GM18507 (cell line): ENCODE measurements at regions not wholly inside any gene's neighbourhood (a gene's known extent, or its start where the extent isn't known, plus 50 kb on each side); places are given as distances from the start of the nearest gene placed in this dataset.
"Not testable (repeated sequence)": the region's sequence is repeated elsewhere in the genome, so short reads cannot be mapped to it uniquely, and the experiment has no call there.

Experiments used
- DNase-seq: peaks from one replicate; pipeline ENCODE4 v3.0.0; 2011; ENCODE audit warnings: low read depth; ENCODE audit not compliant: insufficient read length; ENCODE audit errors: extremely low spot score
- FAIRE-seq: peaks from 2 replicates; lab custom pipeline; 2011; peaks lifted over from hg19 to GRCh38; lab: Jason Lieb, UNC

GRCh38 chr22:49527611-49528419 lies 299.9 kb downstream of the BRD1 start:
- DNase-seq (no peak), FAIRE-seq (no peak)

GRCh38 chr22:49525801-49526535 lies 301.7 kb downstream of the BRD1 start:
- DNase-seq (no peak), FAIRE-seq (no peak)

- no peak for FAIRE-seq
Measured at GRCh38 chr22:49525360-49525759, 302.3 kb downstream of the BRD1 start.

GRCh38 chr22:49524362-49524761 lies 303.3 kb downstream of the BRD1 start:
- FAIRE-seq (no peak), DNase-seq (no peak)

More at GRCh38 chr22:49525360-49525759, 302.3 kb downstream of the BRD1 start:
- DNase-seq, result no peak

GRCh38 chr22:49523374-49524008 lies 304.2 kb downstream of the BRD1 start:
- DNase-seq (no peak), FAIRE-seq (no peak)

- no peak for DNase-seq
- no peak for FAIRE-seq
Measured at GRCh38 chr22:49522582-49523373, 304.9 kb downstream of the BRD1 start.

- FAIRE-seq (no peak), DNase-seq (no peak)
Measured at GRCh38 chr22:49521787-49522224, 305.9 kb downstream of the BRD1 start.

GRCh38 chr22:49519117-49519737 lies 308.4 kb downstream of the BRD1 start:
- DNase-seq, result no peak
- FAIRE-seq, result no peak

- DNase-seq, result no peak
- no peak for FAIRE-seq
Measured at GRCh38 chr22:49518436-49518970, 309.2 kb downstream of the BRD1 start.

GRCh38 chr22:49517667-49518185 lies 309.9 kb downstream of the BRD1 start:
- FAIRE-seq (no peak), DNase-seq (no peak)

GRCh38 chr22:49517211-49517610 lies 310.5 kb downstream of the BRD1 start:
- DNase-seq, result no peak
- FAIRE-seq, result no peak

- FAIRE-seq (no peak), DNase-seq (no peak)
Measured at GRCh38 chr22:49515475-49515874, 312.2 kb downstream of the BRD1 start.

- FAIRE-seq (peak; percentile 67), DNase-seq (peak; percentile 35)
Measured at GRCh38 chr22:49514641-49515040, 313.0 kb downstream of the BRD1 start.

- FAIRE-seq, result no peak
Measured at GRCh38 chr22:49514211-49514610, 313.5 kb downstream of the BRD1 start.

GRCh38 chr22:49513358-49513851 lies 314.3 kb downstream of the BRD1 start:
- FAIRE-seq (no peak), DNase-seq (no peak)

More at GRCh38 chr22:49514211-49514610, 313.5 kb downstream of the BRD1 start:
- DNase-seq, result no peak

GRCh38 chr22:49512487-49513165 lies 315.0 kb downstream of the BRD1 start:
- FAIRE-seq, result no peak
- no peak for DNase-seq

GRCh38 chr22:49511393-49512189 lies 316.1 kb downstream of the BRD1 start:
- not testable (repeated sequence) for DNase-seq
- FAIRE-seq, result peak; percentile 92
